Adipocyte (in vitro differentiated cells): ENCODE measurements at regions not wholly inside any gene's neighbourhood (a gene's known extent, or its start where the extent isn't known, plus 50 kb on each side); places are given as distances from the start of the nearest gene placed in this dataset.
"Not testable (repeated sequence)": the region's sequence is repeated elsewhere in the genome, so short reads cannot be mapped to it uniquely, and the experiment has no call there.

ENCODE experiments used
- DNase-seq: peaks from one replicate; pipeline ENCODE4 v3.0.0-alpha.2; 2015; ENCODE audit warnings: low read depth
- H3K27me3 ChIP-seq: replicated peaks from 2 replicates; pipeline ENCODE4 v1.7.0; 2013; ENCODE audit warnings: mild to moderate bottlenecking, low read length, moderate library complexity; ENCODE audit not compliant: control insufficient read depth, insufficient read depth
- H3K36me3 ChIP-seq: 2 replicates; pipeline ENCODE4 v1.7.0; 2013; ENCODE audit warnings: low read length, mild to moderate bottlenecking, moderate library complexity; ENCODE audit not compliant: control insufficient read depth, insufficient read depth, severe bottlenecking
- H3K4me1 ChIP-seq: 2 replicates; pipeline ENCODE4 v1.7.0; 2013; ENCODE audit warnings: mild to moderate bottlenecking, low read length, moderate library complexity; ENCODE audit not compliant: control insufficient read depth, insufficient read depth
- H3K4me3 ChIP-seq: 2 replicates; pipeline ENCODE4 v1.7.0; 2013; ENCODE audit warnings: mild to moderate bottlenecking, low read length, moderate library complexity
- H3K9ac ChIP-seq: 2 replicates; pipeline ENCODE4 v1.7.0; 2013; ENCODE audit warnings: mild to moderate bottlenecking, low read length, moderate library complexity
- H3K9me3 ChIP-seq: 2 replicates; pipeline ENCODE4 v1.7.0; 2013; ENCODE audit warnings: mild to moderate bottlenecking, low read length, moderate library complexity; ENCODE audit not compliant: control insufficient read depth

GRCh38 chr7:91755121-91755520 is 125.4 kb downstream of the MTERF1 start:
- not testable (repeated sequence) for H3K9ac ChIP-seq, H3K4me3 ChIP-seq, H3K36me3 ChIP-seq, H3K4me1 ChIP-seq, H3K27me3 ChIP-seq
- DNase-seq, result peak; percentile 7
- H3K9me3 ChIP-seq, result peaks cover 19% of the 10 kb centered on the region

- no peaks in the 10 kb centered on the region for H3K27me3 ChIP-seq
- peaks cover 3% of the 10 kb centered on the region for H3K4me1 ChIP-seq
- H3K9ac ChIP-seq, result no peak overlapping the region
- no peak for DNase-seq
- peaks cover 25% of the 10 kb centered on the region for H3K9me3 ChIP-seq
- H3K36me3 ChIP-seq, result no peaks in the 10 kb centered on the region
- H3K4me3 ChIP-seq, result no peak overlapping the region
Observed at GRCh38 chr7:91759205-91759863, 121.2 kb downstream of the MTERF1 start.

- peaks cover 7% of the 10 kb centered on the region for H3K9me3 ChIP-seq
- no peak overlapping the region for H3K9ac ChIP-seq
- no peak for DNase-seq
- no peaks in the 10 kb centered on the region for H3K36me3 ChIP-seq
- H3K4me3 ChIP-seq, result no peak overlapping the region
- no peaks in the 10 kb centered on the region for H3K27me3 ChIP-seq
- H3K4me1 ChIP-seq, result peaks cover 13% of the 10 kb centered on the region
Observed at GRCh38 chr7:91767820-91768219, 112.7 kb downstream of the MTERF1 start.

- no peak overlapping the region for H3K4me3 ChIP-seq
- no peak overlapping the region for H3K9ac ChIP-seq
- DNase-seq, result no peak
- no peaks in the 10 kb centered on the region for H3K27me3 ChIP-seq
- H3K4me1 ChIP-seq, result peaks cover 13% of the 10 kb centered on the region
- H3K9me3 ChIP-seq, result no peaks in the 10 kb centered on the region
- no peaks in the 10 kb centered on the region for H3K36me3 ChIP-seq
Observed at GRCh38 chr7:91771394-91771793, 109.1 kb downstream of the MTERF1 start.

GRCh38 chr7:91771921-91772815 is 108.3 kb downstream of the MTERF1 start:
- Histone ChIP-seq H3K4me1 (peaks cover 13% of the 10 kb centered on the region), H3K27me3 (no peaks in the 10 kb centered on the region), H3K9me3 (no peaks in the 10 kb centered on the region), H3K9ac (no peak overlapping the region), H3K36me3 (no peaks in the 10 kb centered on the region), H3K4me3 (no peak overlapping the region)
- DNase-seq, result no peak

DNA sequence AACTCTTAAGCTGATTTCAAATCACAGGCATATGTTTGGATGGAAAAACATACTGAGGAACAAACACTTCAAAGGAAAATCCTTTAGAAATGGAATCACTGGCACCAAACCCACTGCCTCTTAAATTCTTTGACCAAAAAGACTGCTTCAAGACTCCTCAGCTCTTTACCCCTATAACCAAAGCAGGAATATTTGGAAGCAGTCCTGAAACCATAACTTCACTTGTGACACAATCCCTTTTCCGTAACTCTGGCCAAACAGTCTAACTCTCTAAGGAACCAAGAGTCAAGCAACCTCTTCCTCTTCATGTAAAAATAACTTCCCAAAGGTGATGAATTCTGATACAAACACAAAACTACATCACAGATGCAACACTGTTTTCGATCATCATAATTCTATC is 104.3 kb downstream of the MTERF1 start:
- Histone ChIP-seq H3K4me1 (peaks cover 11% of the 10 kb centered on the region), H3K27me3 (no peaks in the 10 kb centered on the region), H3K36me3 (no peaks in the 10 kb centered on the region), H3K9me3 (no peaks in the 10 kb centered on the region), H3K9ac (no peak overlapping the region), H3K4me3 (no peak overlapping the region)
- DNase-seq, result no peak

GRCh38 chr7:91777522-91777921 is 103.0 kb downstream of the MTERF1 start:
- Histone ChIP-seq H3K36me3 (no peaks in the 10 kb centered on the region), H3K4me3 (no peak overlapping the region), H3K9me3 (no peaks in the 10 kb centered on the region), H3K9ac (no peak overlapping the region), H3K27me3 (no peaks in the 10 kb centered on the region), H3K4me1 (peaks cover under 1% of the 10 kb centered on the region)
- no peak for DNase-seq

GRCh38 chr7:91778416-91778815 is 102.1 kb downstream of the MTERF1 start:
- H3K9ac ChIP-seq, result no peak overlapping the region
- H3K9me3 ChIP-seq, result no peaks in the 10 kb centered on the region
- DNase-seq, result no peak
- no peaks in the 10 kb centered on the region for H3K27me3 ChIP-seq
- no peaks in the 10 kb centered on the region for H3K4me1 ChIP-seq
- H3K36me3 ChIP-seq, result no peaks in the 10 kb centered on the region
- H3K4me3 ChIP-seq, result no peak overlapping the region

GRCh38 chr7:91780521-91780920 is 100.0 kb downstream of the MTERF1 start:
- Histone ChIP-seq H3K27me3 (no peaks in the 10 kb centered on the region), H3K9ac (no peak overlapping the region), H3K4me1 (no peaks in the 10 kb centered on the region), H3K9me3 (no peaks in the 10 kb centered on the region), H3K4me3 (no peak overlapping the region), H3K36me3 (no peaks in the 10 kb centered on the region)
- DNase-seq, result peak; percentile 10

GRCh38 chr7:91784469-91784868 is 96.0 kb downstream of the MTERF1 start:
- H3K4me1 ChIP-seq, result peaks cover 6% of the 10 kb centered on the region
- H3K27me3 ChIP-seq, result no peaks in the 10 kb centered on the region
- DNase-seq, result peak; percentile 81
- no peaks in the 10 kb centered on the region for H3K36me3 ChIP-seq
- no peak overlapping the region for H3K9ac ChIP-seq
- no peaks in the 10 kb centered on the region for H3K9me3 ChIP-seq
- H3K4me3 ChIP-seq, result no peak overlapping the region

DNA sequence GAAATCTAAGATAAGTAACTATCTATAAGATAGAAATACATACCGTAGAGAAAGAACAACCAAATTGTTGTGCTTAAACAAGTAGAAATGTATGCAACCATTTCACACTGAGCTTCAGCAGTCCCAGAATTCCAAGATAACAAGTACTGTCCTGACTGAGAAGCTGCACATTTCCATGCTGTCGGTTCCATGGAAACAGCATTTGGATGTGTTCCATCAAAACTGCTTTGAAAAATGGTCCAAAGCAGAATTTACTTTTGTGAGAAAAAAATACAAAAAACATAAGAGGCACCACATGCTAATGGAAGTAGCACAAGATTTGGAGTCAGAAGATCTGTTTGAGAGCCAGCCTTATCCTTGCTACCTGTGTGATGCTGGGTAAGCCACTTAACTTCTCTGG is 92.6 kb downstream of the MTERF1 start:
- Histone ChIP-seq H3K9ac (no peak overlapping the region), H3K27me3 (no peaks in the 10 kb centered on the region), H3K4me3 (no peak overlapping the region), H3K36me3 (no peaks in the 10 kb centered on the region), H3K4me1 (peaks cover 10% of the 10 kb centered on the region), H3K9me3 (no peaks in the 10 kb centered on the region)
- DNase-seq, result no peak
